T-helper 1 cell treated with Interleukin-12 subunit alpha and Interleukin-12 subunit beta and Interleukin-4 antibody, amounts not matched to agents 30 μg/mL and 1 μg/mL, for 36 hours (primary cell): ENCODE measurements at regions not wholly inside any gene's neighbourhood (a gene's known extent, or its start where the extent isn't known, plus 50 kb on each side); places are given as distances from the start of the nearest gene placed in this dataset.

ENCODE experiments used
- H3K27ac Mint-ChIP-seq: one replicate; pipeline ENCODE4 v1.8.0; 2021; ENCODE audit warnings: mild to moderate bottlenecking, mixed read lengths
- H3K27me3 Mint-ChIP-seq: one replicate; pipeline ENCODE4 v1.8.0; 2021; ENCODE audit warnings: low read depth, mixed read lengths
- H3K36me3 Mint-ChIP-seq: one replicate; pipeline ENCODE4 v1.8.0; 2021; ENCODE audit warnings: low read depth, mixed read lengths
- H3K4me1 Mint-ChIP-seq: one replicate; pipeline ENCODE4 v1.8.0; 2021; ENCODE audit warnings: low read depth, mixed read lengths
- H3K4me3 Mint-ChIP-seq: one replicate; pipeline ENCODE4 v1.8.0; 2021; ENCODE audit warnings: mild to moderate bottlenecking, moderate library complexity, mixed read lengths
- H3K9me3 Mint-ChIP-seq: one replicate; pipeline ENCODE4 v1.8.0; 2021; ENCODE audit warnings: mixed read lengths

GRCh38 chr12:66932126-66932525 lies 253.2 kb upstream of the GRIP1 start:
- H3K36me3 Mint-ChIP-seq, result no peaks in the 10 kb centered on the region
- no peaks in the 10 kb centered on the region for H3K9me3 Mint-ChIP-seq
- H3K27ac Mint-ChIP-seq, result no peak overlapping the region
- H3K27me3 Mint-ChIP-seq, result peaks cover 12% of the 10 kb centered on the region
- no peaks in the 10 kb centered on the region for H3K4me1 Mint-ChIP-seq
- H3K4me3 Mint-ChIP-seq, result no peak overlapping the region

GRCh38 chr12:66934302-66935062 lies 255.6 kb upstream of the GRIP1 start:
- H3K27me3 Mint-ChIP-seq, result peaks cover 5% of the 10 kb centered on the region
- no peaks in the 10 kb centered on the region for H3K9me3 Mint-ChIP-seq
- H3K36me3 Mint-ChIP-seq, result no peaks in the 10 kb centered on the region
- no peak overlapping the region for H3K27ac Mint-ChIP-seq
- H3K4me3 Mint-ChIP-seq, result no peak overlapping the region
- H3K4me1 Mint-ChIP-seq, result no peaks in the 10 kb centered on the region

GRCh38 chr12:66941150-66941549 lies 262.3 kb upstream of the GRIP1 start:
- no peak overlapping the region for H3K27ac Mint-ChIP-seq
- H3K4me1 Mint-ChIP-seq, result no peaks in the 10 kb centered on the region

GRCh38 chr12:66942741-66943465 lies 264.0 kb upstream of the GRIP1 start:
- Mint-ChIP-seq H3K4me1 (no peaks in the 10 kb centered on the region), H3K4me3 (no peak overlapping the region), H3K27me3 (no peaks in the 10 kb centered on the region), H3K9me3 (no peaks in the 10 kb centered on the region), H3K36me3 (no peaks in the 10 kb centered on the region), H3K27ac (no peak overlapping the region)

More at GRCh38 chr12:66941150-66941549, 262.3 kb upstream of the GRIP1 start:
- no peak overlapping the region for H3K4me3 Mint-ChIP-seq
- no peaks in the 10 kb centered on the region for H3K9me3 Mint-ChIP-seq
- H3K36me3 Mint-ChIP-seq, result no peaks in the 10 kb centered on the region
- H3K27me3 Mint-ChIP-seq, result no peaks in the 10 kb centered on the region

- no peak overlapping the region for H3K4me3 Mint-ChIP-seq
- H3K4me1 Mint-ChIP-seq, result no peaks in the 10 kb centered on the region
- no peaks in the 10 kb centered on the region for H3K9me3 Mint-ChIP-seq
- no peaks in the 10 kb centered on the region for H3K36me3 Mint-ChIP-seq
- no peaks in the 10 kb centered on the region for H3K27me3 Mint-ChIP-seq
- H3K27ac Mint-ChIP-seq, result no peak overlapping the region
Measured at GRCh38 chr12:66944365-66944764, 265.5 kb upstream of the GRIP1 start.

- Mint-ChIP-seq H3K36me3 (no peaks in the 10 kb centered on the region), H3K4me3 (no peak overlapping the region), H3K27ac (no peak overlapping the region), H3K9me3 (no peaks in the 10 kb centered on the region), H3K4me1 (no peaks in the 10 kb centered on the region), H3K27me3 (no peaks in the 10 kb centered on the region)
Measured at GRCh38 chr12:66945189-66945817, 266.4 kb upstream of the GRIP1 start.

- H3K9me3 Mint-ChIP-seq, result no peaks in the 10 kb centered on the region
- no peak overlapping the region for H3K4me3 Mint-ChIP-seq
- no peak overlapping the region for H3K27ac Mint-ChIP-seq
- no peaks in the 10 kb centered on the region for H3K4me1 Mint-ChIP-seq
- H3K36me3 Mint-ChIP-seq, result no peaks in the 10 kb centered on the region
- H3K27me3 Mint-ChIP-seq, result peaks cover 7% of the 10 kb centered on the region
Measured at GRCh38 chr12:66947119-66947518, 268.2 kb upstream of the GRIP1 start.

GRCh38 chr12:66952668-66953067 lies 273.8 kb upstream of the GRIP1 start:
- Mint-ChIP-seq H3K4me1 (no peaks in the 10 kb centered on the region), H3K9me3 (no peaks in the 10 kb centered on the region), H3K27me3 (peaks cover 7% of the 10 kb centered on the region), H3K27ac (no peak overlapping the region), H3K4me3 (no peak overlapping the region), H3K36me3 (no peaks in the 10 kb centered on the region)

GRCh38 chr12:66956300-66956699 lies 277.4 kb upstream of the GRIP1 start:
- Mint-ChIP-seq H3K27me3 (peaks cover 7% of the 10 kb centered on the region), H3K27ac (no peak overlapping the region), H3K9me3 (no peaks in the 10 kb centered on the region), H3K36me3 (no peaks in the 10 kb centered on the region), H3K4me1 (no peaks in the 10 kb centered on the region), H3K4me3 (no peak overlapping the region)

GRCh38 chr12:66959276-66959675 lies 280.4 kb upstream of the GRIP1 start:
- no peaks in the 10 kb centered on the region for H3K36me3 Mint-ChIP-seq
- H3K4me1 Mint-ChIP-seq, result no peaks in the 10 kb centered on the region
- H3K27ac Mint-ChIP-seq, result no peak overlapping the region
- H3K4me3 Mint-ChIP-seq, result no peak overlapping the region
- peaks cover under 1% of the 10 kb centered on the region for H3K27me3 Mint-ChIP-seq
- no peaks in the 10 kb centered on the region for H3K9me3 Mint-ChIP-seq

GRCh38 chr12:66960006-66960405 lies 281.1 kb upstream of the GRIP1 start:
- H3K27ac Mint-ChIP-seq, result no peak overlapping the region
- H3K4me1 Mint-ChIP-seq, result peaks cover 4% of the 10 kb centered on the region
- H3K27me3 Mint-ChIP-seq, result peaks cover 3% of the 10 kb centered on the region
- H3K4me3 Mint-ChIP-seq, result no peak overlapping the region
- H3K36me3 Mint-ChIP-seq, result no peaks in the 10 kb centered on the region
- no peaks in the 10 kb centered on the region for H3K9me3 Mint-ChIP-seq

- Mint-ChIP-seq H3K4me3 (no peak overlapping the region), H3K9me3 (no peaks in the 10 kb centered on the region), H3K27ac (no peak overlapping the region), H3K27me3 (peaks cover 3% of the 10 kb centered on the region), H3K4me1 (peaks cover 4% of the 10 kb centered on the region), H3K36me3 (no peaks in the 10 kb centered on the region)
Measured at GRCh38 chr12:66960704-66961690, 282.1 kb upstream of the GRIP1 start.

GRCh38 chr12:66962290-66962689 lies 283.4 kb upstream of the GRIP1 start:
- Mint-ChIP-seq H3K4me1 (peaks cover 4% of the 10 kb centered on the region), H3K27ac (no peak overlapping the region), H3K4me3 (no peak overlapping the region), H3K9me3 (no peaks in the 10 kb centered on the region), H3K36me3 (no peaks in the 10 kb centered on the region), H3K27me3 (peaks cover 3% of the 10 kb centered on the region)

- Mint-ChIP-seq H3K4me1 (peaks cover 4% of the 10 kb centered on the region), H3K36me3 (no peaks in the 10 kb centered on the region), H3K9me3 (no peaks in the 10 kb centered on the region), H3K4me3 (no peak overlapping the region), H3K27me3 (peaks cover 8% of the 10 kb centered on the region), H3K27ac (no peak overlapping the region)
Measured at GRCh38 chr12:66963901-66964300, 285.0 kb upstream of the GRIP1 start.
